ENCODE measurements at regions not wholly inside any gene's neighbourhood (a gene's known extent, or its start where the extent isn't known, plus 50 kb on each side); places are given as distances from the start of the nearest gene placed in this dataset.

- TF ChIP-seq, protein P1, sequence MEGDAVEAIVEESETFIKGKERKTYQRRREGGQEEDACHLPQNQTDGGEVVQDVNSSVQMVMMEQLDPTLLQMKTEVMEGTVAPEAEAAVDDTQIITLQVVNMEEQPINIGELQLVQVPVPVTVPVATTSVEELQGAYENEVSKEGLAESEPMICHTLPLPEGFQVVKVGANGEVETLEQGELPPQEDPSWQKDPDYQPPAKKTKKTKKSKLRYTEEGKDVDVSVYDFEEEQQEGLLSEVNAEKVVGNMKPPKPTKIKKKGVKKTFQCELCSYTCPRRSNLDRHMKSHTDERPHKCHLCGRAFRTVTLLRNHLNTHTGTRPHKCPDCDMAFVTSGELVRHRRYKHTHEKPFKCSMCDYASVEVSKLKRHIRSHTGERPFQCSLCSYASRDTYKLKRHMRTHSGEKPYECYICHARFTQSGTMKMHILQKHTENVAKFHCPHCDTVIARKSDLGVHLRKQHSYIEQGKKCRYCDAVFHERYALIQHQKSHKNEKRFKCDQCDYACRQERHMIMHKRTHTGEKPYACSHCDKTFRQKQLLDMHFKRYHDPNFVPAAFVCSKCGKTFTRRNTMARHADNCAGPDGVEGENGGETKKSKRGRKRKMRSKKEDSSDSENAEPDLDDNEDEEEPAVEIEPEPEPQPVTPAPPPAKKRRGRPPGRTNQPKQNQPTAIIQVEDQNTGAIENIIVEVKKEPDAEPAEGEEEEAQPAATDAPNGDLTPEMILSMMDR (conservative IDR thresholded peaks at IDR 0.05; ENCODE audit: low read depth, low read length): no peak
- TF ChIP-seq POLR2A (IDR thresholded peaks at IDR 0.05; ENCODE audit: low read depth, low read length) (no peak), RAD21 (IDR thresholded peaks at IDR 0.05; ENCODE audit: low read length) (no peak), BHLHE40 (IDR thresholded peaks at IDR 0.05; ENCODE audit: low read depth, low read length) (no peak), MAFK (IDR thresholded peaks at IDR 0.05; ENCODE audit: low read depth, low read length) (no peak), CHD1 (IDR thresholded peaks at IDR 0.05; ENCODE audit: low read depth, low read length) (no peak), SMC3 (IDR thresholded peaks at IDR 0.05; ENCODE audit: low read depth, low read length) (no peak), RFX5 (IDR thresholded peaks at IDR 0.05; ENCODE audit: low read depth, low read length) (no peak), ELK1 (IDR thresholded peaks at IDR 0.05; ENCODE audit: borderline replicate concordance, low read depth, low read length) (no peak), MXI1 (IDR thresholded peaks at IDR 0.05; ENCODE audit: borderline replicate concordance, low read depth, low read length) (no peak), NFE2L2 (IDR thresholded peaks at IDR 0.05; ENCODE audit: low read depth, low read length) (no peak), FOS (IDR thresholded peaks at IDR 0.05; ENCODE audit: low read depth, low read length) (no peak)
- TF ChIP-seq, protein P2, sequence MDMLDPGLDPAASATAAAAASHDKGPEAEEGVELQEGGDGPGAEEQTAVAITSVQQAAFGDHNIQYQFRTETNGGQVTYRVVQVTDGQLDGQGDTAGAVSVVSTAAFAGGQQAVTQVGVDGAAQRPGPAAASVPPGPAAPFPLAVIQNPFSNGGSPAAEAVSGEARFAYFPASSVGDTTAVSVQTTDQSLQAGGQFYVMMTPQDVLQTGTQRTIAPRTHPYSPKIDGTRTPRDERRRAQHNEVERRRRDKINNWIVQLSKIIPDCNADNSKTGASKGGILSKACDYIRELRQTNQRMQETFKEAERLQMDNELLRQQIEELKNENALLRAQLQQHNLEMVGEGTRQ (IDR thresholded peaks at IDR 0.05; ENCODE audit: low read depth, low read length): no peak
Measured at GRCh38 chr10:36333446-36333845, 691.4 kb upstream of the FZD8 start.

All from IMR-90 (cell line).